ENCODE measurements at regions not wholly inside any gene's neighbourhood (a gene's known extent, or its start where the extent isn't known, plus 50 kb on each side); places are given as distances from the start of the nearest gene placed in this dataset.

DNA sequence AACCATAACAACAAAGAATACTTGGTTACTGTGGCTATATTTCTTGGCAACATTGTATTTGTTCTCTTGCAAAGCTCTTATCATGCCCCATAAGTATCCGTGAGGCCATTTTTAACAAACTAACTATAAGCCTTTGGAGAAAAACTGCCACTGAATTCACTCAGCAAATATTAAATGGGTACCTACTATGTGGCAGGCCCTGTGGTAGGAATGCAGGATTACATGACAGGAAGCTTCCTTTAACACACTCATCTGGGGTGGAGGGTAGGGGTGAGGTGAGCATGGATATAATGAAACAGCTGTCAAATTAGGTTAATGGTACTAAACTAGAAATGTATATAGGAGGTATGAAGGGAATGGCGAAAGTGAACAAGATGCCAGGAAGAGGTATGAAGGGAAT is 504.8 kb downstream of the MEI4 start (continued):
- TF ChIP-seq, protein P1, sequence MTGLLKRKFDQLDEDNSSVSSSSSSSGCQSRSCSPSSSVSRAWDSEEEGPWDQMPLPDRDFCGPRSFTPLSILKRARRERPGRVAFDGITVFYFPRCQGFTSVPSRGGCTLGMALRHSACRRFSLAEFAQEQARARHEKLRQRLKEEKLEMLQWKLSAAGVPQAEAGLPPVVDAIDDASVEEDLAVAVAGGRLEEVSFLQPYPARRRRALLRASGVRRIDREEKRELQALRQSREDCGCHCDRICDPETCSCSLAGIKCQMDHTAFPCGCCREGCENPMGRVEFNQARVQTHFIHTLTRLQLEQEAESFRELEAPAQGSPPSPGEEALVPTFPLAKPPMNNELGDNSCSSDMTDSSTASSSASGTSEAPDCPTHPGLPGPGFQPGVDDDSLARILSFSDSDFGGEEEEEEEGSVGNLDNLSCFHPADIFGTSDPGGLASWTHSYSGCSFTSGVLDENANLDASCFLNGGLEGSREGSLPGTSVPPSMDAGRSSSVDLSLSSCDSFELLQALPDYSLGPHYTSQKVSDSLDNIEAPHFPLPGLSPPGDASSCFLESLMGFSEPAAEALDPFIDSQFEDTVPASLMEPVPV (CRISPR knock-in tag; IDR thresholded peaks at IDR 0.05): no peak
- TF ChIP-seq ZFYVE20 (CRISPR knock-in tag; IDR thresholded peaks at IDR 0.05; ENCODE audit: borderline replicate concordance, low read depth) (no peak), SNRNP70 (IDR thresholded peaks at IDR 0.05; ENCODE audit: low read depth, low read length) (no peak), KDM5A (IDR thresholded peaks at IDR 0.05; ENCODE audit: borderline replicate concordance, low read length) (no peak), ZNF546 (CRISPR knock-in tag; conservative IDR thresholded peaks at IDR 0.05) (no peak), ZSCAN31 (CRISPR knock-in tag; IDR thresholded peaks at IDR 0.05; ENCODE audit: low read depth) (no peak), TRAFD1 (CRISPR knock-in tag; IDR thresholded peaks at IDR 0.05; ENCODE audit: borderline replicate concordance) (no peak)
- TF ChIP-seq, protein P2, sequence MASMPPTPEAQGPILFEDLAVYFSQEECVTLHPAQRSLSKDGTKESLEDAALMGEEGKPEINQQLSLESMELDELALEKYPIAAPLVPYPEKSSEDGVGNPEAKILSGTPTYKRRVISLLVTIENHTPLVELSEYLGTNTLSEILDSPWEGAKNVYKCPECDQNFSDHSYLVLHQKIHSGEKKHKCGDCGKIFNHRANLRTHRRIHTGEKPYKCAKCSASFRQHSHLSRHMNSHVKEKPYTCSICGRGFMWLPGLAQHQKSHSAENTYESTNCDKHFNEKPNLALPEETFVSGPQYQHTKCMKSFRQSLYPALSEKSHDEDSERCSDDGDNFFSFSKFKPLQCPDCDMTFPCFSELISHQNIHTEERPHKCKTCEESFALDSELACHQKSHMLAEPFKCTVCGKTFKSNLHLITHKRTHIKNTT (CRISPR knock-in tag; IDR thresholded peaks at IDR 0.05): no peak

- intact Hi-C loops (cut with micrococcal nuclease; ENCODE audit: unreplicated experiment): no loop called here
- no TSS peak for BruUV-seq (replicated peaks)
- TF ChIP-seq NR2F1 (CRISPR knock-in tag; IDR thresholded peaks at IDR 0.05): no peak
- TF ChIP-seq GTF2F1 (IDR thresholded peaks at IDR 0.05; ENCODE audit: low read length): no peak
- TF ChIP-seq ZNF331 (CRISPR knock-in tag; IDR thresholded peaks at IDR 0.05): no peak
- TF ChIP-seq, protein P3, sequence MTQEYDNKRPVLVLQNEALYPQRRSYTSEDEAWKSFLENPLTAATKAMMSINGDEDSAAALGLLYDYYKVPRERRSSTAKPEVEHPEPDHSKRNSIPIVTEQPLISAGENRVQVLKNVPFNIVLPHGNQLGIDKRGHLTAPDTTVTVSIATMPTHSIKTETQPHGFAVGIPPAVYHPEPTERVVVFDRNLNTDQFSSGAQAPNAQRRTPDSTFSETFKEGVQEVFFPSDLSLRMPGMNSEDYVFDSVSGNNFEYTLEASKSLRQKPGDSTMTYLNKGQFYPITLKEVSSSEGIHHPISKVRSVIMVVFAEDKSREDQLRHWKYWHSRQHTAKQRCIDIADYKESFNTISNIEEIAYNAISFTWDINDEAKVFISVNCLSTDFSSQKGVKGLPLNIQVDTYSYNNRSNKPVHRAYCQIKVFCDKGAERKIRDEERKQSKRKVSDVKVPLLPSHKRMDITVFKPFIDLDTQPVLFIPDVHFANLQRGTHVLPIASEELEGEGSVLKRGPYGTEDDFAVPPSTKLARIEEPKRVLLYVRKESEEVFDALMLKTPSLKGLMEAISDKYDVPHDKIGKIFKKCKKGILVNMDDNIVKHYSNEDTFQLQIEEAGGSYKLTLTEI (CRISPR knock-in tag; conservative IDR thresholded peaks at IDR 0.05): no peak
- TF ChIP-seq, protein P4, sequence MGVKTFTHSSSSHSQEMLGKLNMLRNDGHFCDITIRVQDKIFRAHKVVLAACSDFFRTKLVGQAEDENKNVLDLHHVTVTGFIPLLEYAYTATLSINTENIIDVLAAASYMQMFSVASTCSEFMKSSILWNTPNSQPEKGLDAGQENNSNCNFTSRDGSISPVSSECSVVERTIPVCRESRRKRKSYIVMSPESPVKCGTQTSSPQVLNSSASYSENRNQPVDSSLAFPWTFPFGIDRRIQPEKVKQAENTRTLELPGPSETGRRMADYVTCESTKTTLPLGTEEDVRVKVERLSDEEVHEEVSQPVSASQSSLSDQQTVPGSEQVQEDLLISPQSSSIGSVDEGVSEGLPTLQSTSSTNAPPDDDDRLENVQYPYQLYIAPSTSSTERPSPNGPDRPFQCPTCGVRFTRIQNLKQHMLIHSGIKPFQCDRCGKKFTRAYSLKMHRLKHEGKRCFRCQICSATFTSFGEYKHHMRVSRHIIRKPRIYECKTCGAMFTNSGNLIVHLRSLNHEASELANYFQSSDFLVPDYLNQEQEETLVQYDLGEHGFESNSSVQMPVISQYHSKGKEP (CRISPR knock-in tag; IDR thresholded peaks at IDR 0.05): no peak
These were observed 536.1 kb downstream of the MEI4 start for GRCh38 chr6:78188891-78189290.

More at GRCh38 chr6:78188891-78189290, 536.1 kb downstream of the MEI4 start:
- POLR2A ChIA-PET: no interaction called here
- H3K27ac ChIP-seq (ENCODE audit: extremely low read length, insufficient read depth, low read length): no peak overlapping the region
- DNase-seq (ENCODE audit: low spot score) (no peak), ATAC-seq (no peak), FAIRE-seq (no peak)
- CTCF ChIA-PET (ENCODE audit: low intra/inter-chr PET ratio, low total read pairs): no interaction called here
- in situ Hi-C loops (cut with HindIII; ENCODE audit: extremely low pct_ligation_motif_present, low pct_unique_long_range_greater_than_20kb): no loop called here
- H3K79me2 ChIP-seq (ENCODE audit: insufficient read depth, low read length): no peaks in the 10 kb centered on the region
- no peaks in the 10 kb centered on the region for H4K20me1 ChIP-seq (ENCODE audit: insufficient read depth, low read length)
- no peak overlapping the region for H3K4me3 ChIP-seq (replicated peaks in 1 of 3; ENCODE audit: insufficient read depth in 1 of 3, low read depth in 2 of 3, low read length in 3 of 3)
- H3K36me3 ChIP-seq (replicated peaks in 1 of 2; ENCODE audit: control insufficient read depth in 1 of 2, insufficient read depth in 2 of 2, low read length in 2 of 2): no peaks in the 10 kb centered on the region
- no peak overlapping the region for H3K9ac ChIP-seq (ENCODE audit: insufficient read depth, low read depth, low read length)
- no peak overlapping the region for H2AFZ ChIP-seq (ENCODE audit: low read length)
- H3K9me3 ChIP-seq (ENCODE audit: low read length): peaks cover 79% of the 10 kb centered on the region
- no peak overlapping the region for H3K4me2 ChIP-seq (ENCODE audit: low read depth, low read length)
- WGBS (ENCODE audit: low lambda C conversion rate): 0% methylated on average over 2 of the region's 2 CpGs
- no peaks in the 10 kb centered on the region for H3K4me1 ChIP-seq (ENCODE audit: insufficient read depth, low read length)
- no peaks in the 10 kb centered on the region for H3K27me3 ChIP-seq (ENCODE audit: control insufficient read depth in 1 of 2, insufficient read depth in 2 of 2, low read length in 2 of 2)
